ENCODE measurements at regions not wholly inside any gene's neighbourhood (a gene's known extent, or its start where the extent isn't known, plus 50 kb on each side); places are given as distances from the start of the nearest gene placed in this dataset.

DNA sequence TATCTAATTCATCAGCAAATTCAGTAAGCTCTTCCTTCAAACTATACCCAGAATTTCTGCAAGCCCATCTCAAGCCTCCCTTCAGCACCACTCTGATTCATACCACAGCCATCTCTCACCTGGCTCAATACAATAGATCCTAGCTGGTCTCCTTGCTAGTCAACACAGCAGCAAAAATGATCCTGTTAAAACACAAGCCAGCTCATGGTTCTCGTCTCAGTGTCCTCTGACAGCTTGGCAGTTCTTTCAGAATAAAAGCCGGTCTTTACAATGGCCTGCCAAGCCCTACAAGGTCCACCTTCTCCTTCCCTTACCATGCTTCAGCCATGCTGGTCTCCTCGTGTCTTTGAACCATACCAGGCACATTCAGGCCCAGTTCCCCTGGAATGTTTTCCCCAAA, 296.9 kb upstream of the RND3 start:
- TF ChIP-seq POLR2AphosphoS5 (IDR thresholded peaks at IDR 0.05; ENCODE audit: insufficient read depth, low read depth, low read length) (no peak), POLR2A (IDR thresholded peaks at IDR 0.05; ENCODE audit: low read depth, low read length) (no peak), JUN (IDR thresholded peaks at IDR 0.05; ENCODE audit: borderline replicate concordance, insufficient read depth, insufficient read length, low read depth) (no peak), MYC (IDR thresholded peaks at IDR 0.05; ENCODE audit: low read depth, low read length) (no peak), FOS (IDR thresholded peaks at IDR 0.05; ENCODE audit: borderline replicate concordance, insufficient read depth, low read length) (no peak)
- TF ChIP-seq, protein P1, sequence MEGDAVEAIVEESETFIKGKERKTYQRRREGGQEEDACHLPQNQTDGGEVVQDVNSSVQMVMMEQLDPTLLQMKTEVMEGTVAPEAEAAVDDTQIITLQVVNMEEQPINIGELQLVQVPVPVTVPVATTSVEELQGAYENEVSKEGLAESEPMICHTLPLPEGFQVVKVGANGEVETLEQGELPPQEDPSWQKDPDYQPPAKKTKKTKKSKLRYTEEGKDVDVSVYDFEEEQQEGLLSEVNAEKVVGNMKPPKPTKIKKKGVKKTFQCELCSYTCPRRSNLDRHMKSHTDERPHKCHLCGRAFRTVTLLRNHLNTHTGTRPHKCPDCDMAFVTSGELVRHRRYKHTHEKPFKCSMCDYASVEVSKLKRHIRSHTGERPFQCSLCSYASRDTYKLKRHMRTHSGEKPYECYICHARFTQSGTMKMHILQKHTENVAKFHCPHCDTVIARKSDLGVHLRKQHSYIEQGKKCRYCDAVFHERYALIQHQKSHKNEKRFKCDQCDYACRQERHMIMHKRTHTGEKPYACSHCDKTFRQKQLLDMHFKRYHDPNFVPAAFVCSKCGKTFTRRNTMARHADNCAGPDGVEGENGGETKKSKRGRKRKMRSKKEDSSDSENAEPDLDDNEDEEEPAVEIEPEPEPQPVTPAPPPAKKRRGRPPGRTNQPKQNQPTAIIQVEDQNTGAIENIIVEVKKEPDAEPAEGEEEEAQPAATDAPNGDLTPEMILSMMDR (IDR thresholded peaks at IDR 0.05; ENCODE audit: extremely low read depth in 1 of 2, insufficient read depth in 1 of 2, low read depth in 1 of 2, low read length in 2 of 2) = no peak

All from endothelial cell of umbilical vein (primary cell).